NCI-H774 (cell line): ENCODE measurements at regions not wholly inside any gene's neighbourhood (a gene's known extent, or its start where the extent isn't known, plus 50 kb on each side); places are given as distances from the start of the nearest gene placed in this dataset.

Experiments used
- DNase-seq: peaks from one replicate; lab custom pipeline; 2025; lab: John Stamatoyannopoulos, UW

DNA sequence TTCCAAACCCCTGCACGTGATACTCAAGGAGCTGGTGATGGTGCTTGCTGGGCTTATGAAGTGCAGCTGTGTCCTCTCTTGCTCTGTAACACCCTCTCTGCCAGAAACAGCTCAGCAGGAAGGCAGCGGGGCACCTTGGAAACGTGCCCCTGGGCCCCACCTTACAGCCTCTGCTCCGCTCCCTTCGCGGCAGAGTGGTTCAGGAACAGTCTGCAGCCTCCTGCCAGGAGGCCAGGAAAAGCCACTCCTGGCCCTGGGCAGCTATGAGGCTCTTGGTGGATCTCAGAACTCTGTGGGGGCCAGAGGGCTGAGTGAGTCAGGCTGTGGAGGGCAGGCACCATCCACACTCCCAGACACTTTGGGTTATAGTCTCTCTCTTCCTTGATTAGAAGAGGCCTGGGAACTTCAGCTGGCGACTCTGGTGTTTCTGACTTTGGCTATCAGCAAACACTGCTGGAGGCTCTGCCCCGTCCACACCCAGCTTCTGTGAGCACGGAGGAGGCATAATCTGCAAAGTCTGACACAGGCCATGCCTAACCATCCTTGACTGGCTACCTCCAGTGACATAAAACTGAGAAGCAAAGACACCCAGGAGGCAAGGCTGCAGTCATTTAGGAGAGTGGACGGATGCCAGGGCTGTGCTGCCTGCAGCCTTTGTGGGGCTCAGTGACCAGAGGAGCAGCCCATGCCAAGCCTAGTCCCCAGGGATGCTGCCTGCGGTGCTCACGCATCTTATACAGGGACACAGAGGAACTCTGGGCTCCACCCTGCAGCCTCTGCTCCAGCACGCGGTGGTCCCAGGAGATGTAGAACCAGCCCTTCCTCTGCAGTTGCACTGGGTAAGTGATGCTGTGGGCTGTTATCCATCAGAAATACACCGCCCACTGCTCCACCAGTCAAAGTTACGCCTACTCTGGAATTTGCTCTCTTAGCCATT, 65.3 kb downstream of the METRNL start:
- DNase-seq, result no peak

DNA sequence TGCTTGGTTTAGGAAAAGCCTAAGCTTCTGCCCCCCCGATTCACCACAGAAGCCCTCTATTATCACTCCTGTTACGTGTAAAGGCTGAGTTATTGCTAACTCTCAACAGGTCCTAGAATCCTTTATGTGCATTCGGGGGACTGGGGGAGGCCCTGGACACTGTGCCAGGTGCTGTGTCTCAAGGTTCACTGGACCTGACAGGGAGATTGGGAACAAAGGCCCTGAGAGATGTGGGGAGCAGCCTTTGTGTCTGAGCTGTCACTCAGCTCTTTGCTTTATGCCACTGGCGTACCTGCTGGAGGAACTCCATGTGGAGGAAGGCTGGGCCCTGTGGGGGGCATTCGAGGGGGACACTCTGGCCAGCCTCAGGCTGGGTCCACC, 65.9 kb downstream of the METRNL start:
- no peak for DNase-seq

DNA sequence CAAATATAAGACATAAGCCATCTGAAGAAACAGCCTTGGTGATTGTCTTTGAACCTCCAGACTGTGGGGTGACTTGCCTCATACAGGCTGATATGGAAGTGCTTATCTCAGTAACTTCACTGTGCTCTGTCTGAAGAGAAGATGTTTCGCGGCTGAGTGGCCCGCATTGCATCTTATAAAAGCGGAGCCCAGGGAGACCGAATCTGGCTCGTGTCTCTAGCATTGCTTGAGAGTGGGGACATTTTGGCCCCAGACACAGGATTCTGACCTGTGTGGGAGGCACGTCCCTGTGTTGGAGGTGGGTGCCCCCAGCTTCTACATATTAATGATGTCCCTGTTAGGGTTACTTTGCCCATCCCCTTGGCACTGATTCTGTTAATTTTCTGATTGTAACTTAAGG, 66.4 kb downstream of the METRNL start:
- DNase-seq, result no peak

DNA sequence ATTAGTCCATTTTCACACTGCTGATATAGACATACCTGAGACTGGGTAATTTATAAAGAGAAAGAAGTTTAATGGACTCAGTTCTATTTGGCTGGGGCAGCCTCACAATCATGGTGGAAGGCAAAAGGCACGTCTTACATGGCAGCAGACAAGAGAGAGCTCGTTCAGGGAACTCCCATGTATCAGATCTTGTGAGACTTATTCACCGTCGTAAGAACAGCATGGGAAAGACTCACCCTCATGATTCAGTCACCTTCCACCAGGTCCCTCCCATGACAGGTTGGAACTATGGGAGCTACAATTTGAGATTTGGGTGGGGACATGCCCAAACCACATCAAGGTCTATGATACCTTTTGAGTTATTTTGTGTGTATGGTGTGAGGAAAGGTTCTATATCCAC, 66.9 kb downstream of the METRNL start:
- no peak for DNase-seq

DNA sequence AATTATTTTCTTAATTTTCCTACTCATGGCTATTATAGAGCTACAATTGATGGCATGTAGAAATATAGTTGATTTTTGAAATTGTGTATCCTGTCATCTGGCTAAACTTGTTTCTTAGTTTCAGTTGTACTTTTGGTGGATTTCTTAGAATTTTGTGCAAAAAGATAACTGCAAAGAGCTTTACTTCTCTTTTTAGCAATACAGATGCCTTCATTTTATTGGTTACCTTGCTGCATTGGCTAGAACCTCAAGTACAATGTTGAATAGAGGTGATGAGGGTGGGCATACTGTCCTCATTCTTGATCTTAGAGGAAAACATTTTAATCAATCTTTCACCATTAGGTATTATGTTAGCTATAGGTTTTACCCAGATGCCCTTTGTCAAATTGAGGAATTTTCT, 67.9 kb downstream of the METRNL start:
- no peak for DNase-seq

DNA sequence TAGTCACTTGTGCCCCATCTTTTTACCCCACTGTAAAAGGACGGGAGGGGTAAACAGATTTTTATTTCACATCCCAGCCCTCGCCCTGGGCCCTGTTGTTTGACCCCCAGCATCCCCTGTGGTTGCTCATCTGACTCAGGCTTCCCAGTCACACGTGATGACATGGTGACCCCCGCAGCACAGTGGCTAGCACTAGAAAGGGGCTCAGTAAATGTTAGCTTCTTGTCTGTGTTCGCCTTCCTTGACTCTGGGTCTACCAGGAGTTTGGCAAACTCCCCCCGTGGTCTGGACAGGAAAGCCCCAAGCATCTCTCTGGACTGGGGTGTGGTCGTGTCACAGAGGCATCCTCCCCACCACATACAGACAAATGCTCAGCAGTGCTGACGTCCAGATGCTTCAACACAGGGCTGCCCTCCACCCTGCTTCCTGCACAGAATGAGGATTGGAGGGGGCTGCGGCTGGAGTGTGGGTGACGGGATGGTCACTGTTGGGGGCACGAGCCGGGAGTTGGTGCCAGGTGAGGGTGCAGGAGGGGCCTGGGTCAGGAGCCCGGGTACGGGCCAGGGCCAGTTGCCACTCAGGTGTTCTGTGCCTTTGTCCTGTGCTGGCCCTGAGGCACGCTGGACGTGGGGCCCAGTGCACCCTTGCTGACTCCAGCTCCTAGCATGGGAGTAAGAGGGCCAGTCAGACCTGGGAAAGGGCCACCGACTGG, 69.1 kb downstream of the METRNL start:
- DNase-seq, result no peak

DNA sequence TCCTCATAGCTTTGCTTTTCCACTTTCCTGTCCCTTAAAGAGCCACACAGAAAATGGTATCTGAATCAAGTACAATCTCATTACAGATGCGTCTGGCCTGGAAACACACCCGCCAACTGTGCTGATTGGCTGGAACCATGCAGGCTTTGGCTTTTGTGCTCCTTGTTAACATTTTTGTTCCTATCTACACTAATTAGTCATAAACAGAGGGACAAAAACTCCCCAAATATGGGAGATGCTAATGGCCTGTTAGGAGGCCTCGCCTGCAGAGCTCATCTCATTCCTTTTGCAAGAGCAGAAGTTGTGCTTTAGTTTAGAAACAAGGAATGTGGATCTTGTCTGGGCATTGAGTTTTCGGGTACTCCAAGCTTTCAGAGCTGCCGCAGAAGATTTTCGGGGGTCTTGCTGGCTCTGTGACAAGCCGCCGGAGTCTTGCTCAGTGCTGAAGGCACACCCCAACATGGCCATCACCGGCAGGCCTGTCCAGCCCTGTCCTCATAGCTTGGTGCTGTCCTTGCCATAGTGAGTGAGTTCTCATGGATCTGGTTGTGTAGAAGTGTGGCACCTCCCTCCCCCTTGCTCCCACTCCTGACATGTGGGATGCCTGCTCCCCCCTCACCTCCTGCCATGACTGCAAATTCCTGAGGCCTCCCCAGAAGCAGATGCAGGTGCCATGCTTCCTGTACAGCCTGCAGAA, 69.8 kb downstream of the METRNL start:
- no peak for DNase-seq

DNA sequence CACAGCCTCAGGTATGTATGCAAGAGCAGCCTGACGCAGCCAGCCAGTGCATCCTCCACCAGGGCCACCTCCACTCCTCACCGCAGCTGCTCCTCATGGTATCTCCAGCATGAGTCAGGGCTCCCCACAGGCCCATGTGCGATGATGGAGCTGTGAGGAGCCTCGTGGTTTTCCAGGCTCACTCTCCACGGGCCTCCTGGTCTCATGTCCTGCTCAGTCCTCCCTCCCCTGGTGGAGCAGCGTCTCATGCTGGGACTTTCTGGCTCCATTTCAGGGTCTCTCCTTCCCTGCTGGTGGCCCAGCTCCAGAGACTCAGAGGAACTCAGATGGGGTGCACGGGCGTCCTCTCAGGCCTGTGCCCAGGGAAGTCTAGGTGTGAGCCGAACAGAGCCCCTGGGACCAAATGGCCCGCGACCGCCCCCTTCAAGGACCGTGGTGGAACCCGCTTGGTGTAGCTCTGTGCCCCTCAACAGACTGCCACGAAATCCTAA, 70.4 kb downstream of the METRNL start:
- DNase-seq, result no peak

DNA sequence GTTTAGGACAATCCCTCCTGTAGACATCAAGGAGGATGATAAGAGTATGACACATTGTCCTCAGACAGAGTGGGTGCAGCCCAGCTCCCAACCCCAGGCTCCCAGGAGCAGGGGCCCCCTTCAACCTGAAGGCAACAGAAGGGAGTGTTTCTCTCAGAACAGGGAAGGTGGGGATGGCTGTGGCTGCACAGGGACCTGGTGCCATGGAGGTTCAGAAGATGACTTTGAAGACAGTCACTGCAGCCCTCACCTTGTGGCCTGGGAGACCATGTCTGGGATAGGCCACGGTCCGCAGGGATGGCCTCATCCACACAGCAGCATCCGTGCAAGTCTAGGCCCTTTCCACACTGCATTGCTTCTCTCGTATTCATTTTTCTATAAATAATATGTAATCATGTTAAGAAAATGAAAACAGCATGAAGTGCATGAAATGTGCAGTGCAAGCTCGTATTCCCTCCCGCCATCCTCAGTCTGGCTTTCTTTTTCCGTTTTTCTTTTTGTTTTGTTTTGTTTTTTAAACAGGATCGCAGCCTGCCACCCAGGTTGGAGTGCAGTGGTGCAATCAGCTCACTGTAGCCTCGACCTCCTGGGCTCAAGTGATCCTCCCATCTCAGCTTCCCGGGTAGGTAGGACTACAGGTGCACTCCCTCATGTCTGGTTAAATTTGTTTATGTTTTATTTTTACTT, 71.1 kb downstream of the METRNL start:
- no peak for DNase-seq

DNA sequence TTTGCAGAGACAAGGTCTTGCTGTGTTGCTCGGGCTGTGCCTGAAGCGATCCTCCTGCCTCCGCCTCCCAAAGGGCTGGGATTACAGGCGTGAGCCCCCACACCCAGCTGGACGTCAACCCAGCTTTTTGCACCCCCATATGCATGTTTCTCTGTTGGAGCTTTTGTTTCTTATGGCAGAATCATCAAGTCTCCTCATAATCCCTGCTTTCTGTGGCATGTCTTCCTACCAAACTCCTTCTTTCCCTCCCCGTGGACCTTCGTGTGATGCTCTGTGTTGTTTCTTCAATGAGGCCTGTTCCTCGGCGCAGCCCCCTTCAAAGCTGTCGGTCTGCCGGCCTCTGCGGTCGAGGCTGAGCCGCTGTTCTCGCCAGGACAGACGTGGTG, 71.6 kb downstream of the METRNL start:
- DNase-seq, result no peak

DNA sequence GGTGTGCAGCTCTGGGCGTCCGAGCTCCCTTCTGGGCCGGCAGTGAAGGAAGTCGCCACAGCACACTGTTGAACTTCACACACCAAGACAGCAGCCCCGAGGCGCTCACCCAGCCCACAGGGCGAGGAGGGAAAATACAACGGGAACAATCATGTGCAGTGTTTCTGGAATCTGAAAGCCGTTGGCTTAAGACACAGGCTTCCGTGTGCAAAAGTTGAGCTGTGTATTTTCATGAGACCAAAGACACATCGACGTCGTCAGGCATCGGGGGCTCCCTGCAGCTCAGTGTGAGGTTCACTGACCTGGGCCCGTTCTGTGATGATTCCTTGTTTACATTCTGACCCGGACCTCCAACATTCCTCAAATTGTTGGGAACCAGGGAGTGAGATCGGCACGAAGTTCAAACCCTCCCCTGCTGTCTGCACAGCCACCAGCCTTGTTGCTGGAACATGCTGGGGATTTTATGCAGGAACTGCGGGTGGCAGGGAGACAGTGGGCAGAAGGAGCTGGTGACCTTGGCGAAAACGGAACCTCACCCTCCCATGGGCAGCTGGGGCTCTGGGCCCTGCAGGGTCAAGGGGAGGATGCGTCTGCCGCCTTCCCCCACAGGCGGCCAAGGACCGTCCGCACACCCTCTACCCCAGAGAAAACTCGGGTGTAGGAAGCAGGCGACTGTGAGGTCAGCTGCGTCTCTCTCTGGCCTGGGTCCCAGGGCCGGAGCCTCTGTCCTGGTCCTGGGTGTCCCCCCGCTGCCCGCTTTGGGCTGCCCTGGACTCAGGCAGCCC, 72.2 kb downstream of the METRNL start:
- DNase-seq, result no peak

DNA sequence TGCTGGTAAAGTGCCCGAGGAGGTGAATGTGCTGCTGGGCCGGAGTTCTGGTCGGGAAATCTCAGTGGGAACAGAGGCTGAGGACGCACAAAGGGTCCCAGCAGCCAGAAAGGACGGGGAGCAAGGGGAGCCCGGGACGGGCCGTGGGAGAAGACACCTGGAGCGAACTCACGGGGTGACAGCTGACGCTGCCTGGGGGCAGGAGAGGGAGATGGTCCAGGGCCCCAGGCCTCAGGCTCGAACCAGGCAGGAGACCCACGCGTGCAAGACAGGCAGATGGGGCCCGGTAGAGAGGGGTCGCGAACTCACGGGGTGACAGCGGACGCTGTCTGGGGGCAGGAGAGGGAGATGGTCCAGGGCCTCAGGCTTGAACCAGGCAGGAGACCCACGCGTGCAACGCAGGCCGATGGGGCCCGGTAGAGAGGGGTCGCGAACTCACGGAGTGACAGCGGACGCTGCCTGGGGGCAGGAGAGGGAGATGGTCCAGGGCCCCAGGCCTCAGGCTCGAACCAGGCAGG, 72.9 kb downstream of the METRNL start:
- no peak for DNase-seq

DNA sequence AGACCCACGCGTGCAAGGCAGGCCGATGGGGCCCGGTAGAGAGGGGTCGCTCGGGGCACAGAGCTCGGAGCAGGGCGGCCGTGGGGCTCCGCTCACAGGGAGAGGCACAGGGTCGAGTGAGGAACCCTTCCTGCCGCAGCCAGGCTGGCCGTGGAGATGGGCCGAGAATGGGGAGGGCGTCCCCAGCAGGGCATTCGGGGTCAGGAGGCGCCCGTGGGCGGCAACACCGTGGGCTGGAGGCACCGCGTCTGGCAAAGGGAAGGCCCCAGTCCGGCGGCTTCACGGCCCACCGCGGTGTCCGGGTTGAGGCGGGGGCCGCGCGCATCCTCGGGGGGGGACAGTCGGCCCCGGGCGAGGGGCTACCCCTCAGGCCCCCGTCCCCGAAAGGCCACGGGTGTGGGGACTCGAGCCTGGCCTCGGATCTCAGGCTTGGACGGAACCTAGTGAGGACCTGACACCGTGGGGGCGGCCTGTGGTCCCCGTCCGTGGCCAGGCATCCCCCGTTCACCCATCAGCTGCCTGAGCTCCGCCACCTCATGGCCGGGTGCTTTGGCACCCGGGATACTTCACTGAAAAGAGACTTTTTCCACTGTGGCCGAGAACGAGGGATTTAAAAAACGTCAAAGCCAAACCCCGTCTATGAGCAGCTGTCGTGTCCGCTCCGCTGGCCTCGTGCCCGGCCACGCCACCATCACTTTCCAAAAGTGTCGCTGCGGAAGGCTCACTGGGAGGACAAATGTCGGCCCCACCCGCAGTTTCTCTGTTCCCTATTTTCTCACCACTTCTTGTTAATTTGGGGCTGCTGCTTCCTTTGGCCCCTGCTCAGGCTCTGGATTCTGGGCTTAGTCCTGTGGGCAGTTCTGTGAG, 73.6 kb downstream of the METRNL start:
- DNase-seq, result peak; percentile 5

DNA sequence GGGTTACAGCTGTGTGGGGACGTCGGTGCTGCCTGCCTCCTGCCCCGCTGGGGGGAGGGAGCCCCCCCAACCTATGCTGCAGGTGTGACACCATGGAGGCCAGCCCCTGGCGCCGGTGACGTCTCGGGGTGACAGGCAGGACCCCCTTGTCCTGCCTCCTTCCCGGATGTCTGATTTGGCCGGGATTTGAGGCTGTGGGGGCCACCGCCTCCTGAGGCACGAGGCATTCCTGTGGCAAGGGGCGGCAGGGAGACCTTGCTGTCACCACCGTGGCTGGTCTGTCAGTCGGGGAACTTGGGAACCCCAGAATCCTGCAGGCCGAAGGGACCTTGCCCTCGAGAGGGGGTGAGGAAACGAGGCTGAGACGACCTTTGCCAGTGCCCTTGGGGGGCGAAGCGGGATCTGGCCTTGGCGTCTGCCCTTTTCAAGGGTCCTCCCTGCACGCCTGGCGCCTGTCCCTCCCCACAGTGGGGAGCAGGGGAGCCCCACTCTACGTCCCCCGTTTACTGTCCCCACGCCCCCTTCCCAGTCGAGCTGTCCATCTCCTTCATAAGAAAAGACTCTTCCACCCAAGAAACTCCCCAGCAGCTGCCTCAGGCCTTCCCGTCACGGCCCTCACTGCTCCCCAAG, 74.4 kb downstream of the METRNL start:
- no peak for DNase-seq

DNA sequence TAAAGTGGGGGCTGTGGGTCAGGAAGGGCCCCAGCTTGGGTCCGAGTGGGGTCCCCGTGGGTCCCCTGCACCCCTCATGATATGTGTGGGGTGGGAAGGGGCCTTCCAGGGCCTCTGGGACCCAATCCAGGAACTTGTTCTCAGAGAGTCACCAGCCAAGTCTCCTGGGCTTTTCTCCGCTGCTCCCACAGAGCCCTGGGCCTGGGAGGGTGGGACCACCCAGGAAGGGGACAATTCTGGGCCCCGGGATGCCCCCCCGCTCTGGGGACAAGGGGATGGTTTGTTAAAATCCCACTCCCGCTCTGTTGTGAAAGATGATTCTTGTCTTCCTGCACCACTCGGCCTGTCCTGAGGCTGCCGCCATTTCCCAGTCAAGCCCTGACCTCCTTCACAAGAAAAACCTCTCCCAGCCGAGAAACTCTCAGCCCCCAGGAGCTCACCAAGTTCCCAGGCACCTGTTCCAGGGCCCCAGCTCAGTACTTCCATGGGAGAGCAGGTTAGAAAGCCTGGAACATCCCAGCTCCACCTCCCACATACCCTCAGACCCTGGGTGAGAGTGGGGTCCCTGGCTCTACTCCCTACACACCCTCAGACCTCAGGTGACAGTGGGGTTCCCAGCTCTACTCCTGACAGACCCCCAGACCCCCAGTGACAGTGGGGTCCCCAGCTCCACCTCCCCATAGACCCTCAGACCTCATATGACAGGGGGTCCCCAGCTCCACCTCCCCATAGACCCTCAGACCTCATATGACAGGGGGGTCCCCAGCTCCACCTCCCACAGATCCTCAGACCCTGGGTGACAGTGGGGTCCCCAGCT, 75.1 kb downstream of the METRNL start:
- no peak for DNase-seq

DNA sequence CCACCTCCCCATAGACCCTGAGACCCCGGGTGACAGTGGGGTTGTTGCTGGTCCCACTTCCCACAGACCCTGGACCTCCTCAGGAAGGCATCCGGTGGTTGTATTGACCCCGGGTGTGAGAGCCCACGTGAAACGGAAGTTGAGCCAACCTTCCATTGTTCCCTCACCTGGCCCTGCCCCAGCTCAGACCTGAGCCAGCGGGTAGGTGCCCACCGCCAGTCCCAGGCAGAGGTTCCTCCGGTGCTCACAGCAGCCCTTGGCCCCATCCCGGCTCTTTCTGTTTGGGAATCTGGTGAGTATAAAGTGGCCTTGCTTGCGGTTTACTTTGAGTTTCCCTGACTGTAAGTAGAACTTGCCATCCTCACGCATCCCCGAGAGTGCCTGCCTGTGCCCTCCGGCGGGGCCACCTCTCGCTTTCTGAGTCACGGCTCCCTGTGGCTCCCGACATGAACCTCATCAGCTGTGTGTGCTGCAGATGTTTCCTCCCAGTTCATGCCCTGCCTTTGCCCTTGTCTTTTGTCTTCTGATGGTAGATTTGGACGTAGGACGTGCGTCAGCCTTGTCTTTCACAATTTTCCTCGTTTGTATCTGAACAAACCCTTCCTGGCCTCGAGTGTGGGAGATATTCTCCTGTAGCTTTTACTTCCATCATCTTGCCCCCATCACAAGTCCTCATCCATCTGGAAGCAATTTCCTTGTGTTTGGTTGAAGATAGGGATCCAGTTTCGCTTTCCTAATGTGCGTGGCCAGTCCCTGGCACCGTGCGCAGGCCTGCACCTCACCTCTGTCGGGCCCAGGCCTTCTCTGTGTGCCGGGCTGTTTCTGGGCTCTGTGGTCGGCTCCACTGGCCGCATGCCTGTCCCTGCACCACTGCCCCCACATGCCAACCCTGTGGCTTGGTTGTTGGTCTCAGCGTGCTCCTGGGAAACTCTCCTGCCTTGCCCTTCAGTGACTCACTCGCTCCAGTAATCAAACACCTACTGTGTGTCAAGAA, 76.0 kb downstream of the METRNL start:
- DNase-seq, result no peak

DNA sequence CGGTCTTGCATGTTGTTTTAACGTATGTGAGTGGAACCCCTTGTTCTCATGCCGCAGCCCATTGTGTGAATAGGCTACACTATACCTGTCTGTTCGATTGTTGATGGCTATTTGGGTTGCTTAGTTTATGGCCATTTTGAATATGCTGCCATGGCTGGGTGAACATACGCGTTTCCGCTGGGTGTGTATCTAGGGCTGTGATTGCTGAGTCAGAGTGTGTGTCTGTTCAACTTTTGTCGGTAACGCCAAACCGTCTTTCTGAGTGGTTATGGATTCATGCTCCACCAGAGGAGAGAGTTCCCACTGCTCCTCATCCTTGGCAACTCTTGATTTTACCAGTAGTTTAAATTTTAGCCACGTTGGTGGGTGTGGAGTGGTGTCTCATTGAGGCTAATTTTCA, 77.0 kb downstream of the METRNL start:
- no peak for DNase-seq
